GM12874 (cell line): ENCODE measurements at regions not wholly inside any gene's neighbourhood (a gene's known extent, or its start where the extent isn't known, plus 50 kb on each side); places are given as distances from the start of the nearest gene placed in this dataset.
A peak's percentile ranks its signal among the peaks of the same experiment; 100 is the strongest.

Source experiments
- TF ChIP-seq, protein P1 (sequence below): IDR thresholded peaks from 2 replicates; pipeline ENCODE4 v1.5.1; 2011; ENCODE audit warnings: low read depth, mild to moderate bottlenecking, control low read depth, low read length, moderate library complexity; ENCODE audit not compliant: insufficient read depth

DNA sequence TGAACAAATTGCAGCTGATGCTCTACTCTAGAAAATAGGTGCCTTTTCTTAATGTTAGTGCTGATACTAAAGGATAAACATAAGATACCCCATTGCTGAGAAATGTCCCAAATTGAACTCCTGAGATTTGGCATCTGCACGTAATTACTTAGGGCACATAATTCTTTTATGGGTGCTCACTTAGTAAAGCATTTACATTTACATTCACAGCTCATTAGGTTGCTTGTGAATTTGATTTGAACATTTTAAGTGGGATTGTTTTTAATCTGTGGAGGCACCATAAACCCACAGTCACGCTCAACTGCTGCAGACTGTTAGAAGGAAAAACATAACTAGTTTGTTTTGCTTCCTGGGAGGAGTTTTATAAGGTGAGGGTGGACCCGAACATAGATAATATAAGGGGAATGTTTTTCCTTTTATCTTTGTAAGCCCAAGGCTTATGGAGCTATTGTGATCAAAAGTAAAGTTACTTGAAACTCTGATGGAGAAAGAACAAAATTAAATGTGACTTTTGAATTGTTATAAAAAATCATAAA is 560.8 kb downstream of the REEP3 start:
- TF ChIP-seq, protein P1, sequence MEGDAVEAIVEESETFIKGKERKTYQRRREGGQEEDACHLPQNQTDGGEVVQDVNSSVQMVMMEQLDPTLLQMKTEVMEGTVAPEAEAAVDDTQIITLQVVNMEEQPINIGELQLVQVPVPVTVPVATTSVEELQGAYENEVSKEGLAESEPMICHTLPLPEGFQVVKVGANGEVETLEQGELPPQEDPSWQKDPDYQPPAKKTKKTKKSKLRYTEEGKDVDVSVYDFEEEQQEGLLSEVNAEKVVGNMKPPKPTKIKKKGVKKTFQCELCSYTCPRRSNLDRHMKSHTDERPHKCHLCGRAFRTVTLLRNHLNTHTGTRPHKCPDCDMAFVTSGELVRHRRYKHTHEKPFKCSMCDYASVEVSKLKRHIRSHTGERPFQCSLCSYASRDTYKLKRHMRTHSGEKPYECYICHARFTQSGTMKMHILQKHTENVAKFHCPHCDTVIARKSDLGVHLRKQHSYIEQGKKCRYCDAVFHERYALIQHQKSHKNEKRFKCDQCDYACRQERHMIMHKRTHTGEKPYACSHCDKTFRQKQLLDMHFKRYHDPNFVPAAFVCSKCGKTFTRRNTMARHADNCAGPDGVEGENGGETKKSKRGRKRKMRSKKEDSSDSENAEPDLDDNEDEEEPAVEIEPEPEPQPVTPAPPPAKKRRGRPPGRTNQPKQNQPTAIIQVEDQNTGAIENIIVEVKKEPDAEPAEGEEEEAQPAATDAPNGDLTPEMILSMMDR = no peak

DNA sequence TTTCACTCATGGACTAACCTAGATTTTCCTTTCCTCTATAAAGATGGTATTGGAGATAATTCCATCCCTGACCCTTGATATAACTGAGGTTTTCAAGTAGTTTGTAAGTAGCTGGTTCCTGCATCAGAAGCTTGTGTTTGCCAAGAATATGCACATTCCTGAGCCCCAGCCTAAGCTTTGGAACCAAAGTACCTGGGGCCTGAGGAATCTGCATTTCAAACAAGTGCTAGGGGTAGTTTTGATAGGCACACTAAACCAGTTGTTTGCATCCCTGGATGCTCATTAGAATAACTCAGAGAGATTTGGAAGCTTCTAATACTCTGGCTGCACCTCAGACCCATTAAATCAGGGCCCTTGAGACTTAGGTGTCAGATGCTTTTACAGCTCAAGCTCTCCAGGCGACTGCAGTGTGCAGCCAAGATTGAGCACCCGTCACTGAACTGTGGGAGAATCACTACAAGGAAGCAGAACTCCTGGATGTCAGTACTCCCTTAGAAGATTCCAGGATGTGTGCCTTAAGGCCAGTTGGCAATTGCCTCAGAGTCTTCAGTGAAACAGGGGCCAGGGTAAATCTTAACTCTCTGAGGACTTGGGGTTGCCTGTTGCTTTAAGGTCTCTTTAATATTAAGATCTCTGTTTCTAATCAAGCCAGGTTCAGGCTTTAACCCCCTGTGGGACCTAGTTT is 565.0 kb downstream of the REEP3 start:
- TF ChIP-seq, protein P1 = no peak

DNA sequence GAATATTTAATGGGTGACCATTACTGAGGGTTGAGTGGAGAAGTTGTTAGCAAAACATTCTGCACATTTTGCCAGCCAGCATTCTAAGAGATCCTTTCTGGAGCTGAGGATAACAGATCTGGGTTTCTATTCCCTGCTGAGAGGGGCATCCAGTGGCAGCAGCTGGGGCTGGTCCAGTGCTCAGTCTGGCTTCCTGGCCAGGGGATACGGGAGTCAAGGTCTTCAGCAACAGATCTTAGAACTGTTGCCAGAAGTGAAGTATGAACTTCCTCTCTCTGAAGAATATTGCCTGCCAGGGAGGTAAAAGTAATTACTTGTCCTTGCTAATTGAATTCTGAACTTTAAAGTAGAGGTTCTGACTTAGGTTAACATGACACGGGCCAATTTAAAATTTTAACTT is 568.4 kb downstream of the REEP3 start:
- TF ChIP-seq, protein P1 = no peak

DNA sequence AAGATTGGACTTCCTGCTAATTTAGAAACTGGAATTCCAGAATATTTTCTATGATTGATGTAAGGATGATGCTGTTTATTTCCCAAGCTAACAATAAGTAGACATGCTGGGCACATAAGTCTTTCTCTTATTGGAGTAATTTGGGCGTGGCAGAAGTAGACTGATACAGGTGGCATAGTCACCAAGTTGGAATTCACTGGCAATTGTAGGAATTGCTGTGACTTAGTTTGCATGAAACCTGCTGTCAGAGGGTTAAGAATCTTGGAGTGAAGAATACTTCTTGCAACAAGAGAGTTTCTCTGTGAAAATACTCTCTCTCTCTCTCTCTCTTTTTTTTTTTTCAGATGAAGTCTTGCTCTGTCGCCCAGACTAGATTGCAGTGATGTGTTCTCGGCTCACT is 569.7 kb downstream of the REEP3 start:
- TF ChIP-seq, protein P1 = no peak

DNA sequence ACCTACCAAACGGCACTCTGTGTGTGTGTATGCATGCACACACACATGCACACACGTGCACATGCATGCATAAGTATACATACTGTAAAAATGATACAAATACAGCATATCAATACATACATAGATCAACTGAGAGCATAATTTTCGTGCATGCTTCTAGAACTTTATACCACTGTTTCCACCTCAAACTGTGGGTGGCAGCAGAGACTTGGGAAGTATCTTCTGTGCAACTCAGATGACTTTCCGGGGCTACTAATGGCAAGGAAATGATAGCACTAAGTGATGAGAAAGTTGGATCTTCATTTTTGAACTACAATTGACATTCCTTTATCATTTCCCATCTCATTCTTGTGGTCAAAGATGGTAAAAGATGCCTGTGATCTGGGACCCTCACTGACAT is 570.7 kb downstream of the REEP3 start:
- TF ChIP-seq, protein P1 = 0 out of 2 replicates have a peak, but pooled peaks have one; percentile 3

DNA sequence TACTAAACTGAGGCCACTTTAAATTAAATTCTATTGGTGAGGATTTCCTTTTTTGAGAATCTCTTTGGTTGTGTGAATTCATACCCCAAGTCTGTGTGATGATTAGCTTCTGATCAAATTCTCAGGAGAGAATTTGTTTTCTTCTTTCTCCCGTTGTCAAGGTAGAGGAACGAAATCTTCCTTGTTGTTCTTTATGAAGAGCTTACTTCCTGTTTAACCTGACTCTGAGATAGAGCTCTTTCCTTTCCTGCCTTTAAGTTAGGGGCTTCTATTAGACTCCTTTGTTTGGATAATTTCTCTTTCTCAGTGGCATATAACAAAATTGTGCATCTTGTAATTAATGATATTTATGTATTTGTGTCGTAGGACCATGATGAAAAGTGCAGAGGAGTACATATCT is 572.1 kb downstream of the REEP3 start:
- TF ChIP-seq, protein P1 = no peak

DNA sequence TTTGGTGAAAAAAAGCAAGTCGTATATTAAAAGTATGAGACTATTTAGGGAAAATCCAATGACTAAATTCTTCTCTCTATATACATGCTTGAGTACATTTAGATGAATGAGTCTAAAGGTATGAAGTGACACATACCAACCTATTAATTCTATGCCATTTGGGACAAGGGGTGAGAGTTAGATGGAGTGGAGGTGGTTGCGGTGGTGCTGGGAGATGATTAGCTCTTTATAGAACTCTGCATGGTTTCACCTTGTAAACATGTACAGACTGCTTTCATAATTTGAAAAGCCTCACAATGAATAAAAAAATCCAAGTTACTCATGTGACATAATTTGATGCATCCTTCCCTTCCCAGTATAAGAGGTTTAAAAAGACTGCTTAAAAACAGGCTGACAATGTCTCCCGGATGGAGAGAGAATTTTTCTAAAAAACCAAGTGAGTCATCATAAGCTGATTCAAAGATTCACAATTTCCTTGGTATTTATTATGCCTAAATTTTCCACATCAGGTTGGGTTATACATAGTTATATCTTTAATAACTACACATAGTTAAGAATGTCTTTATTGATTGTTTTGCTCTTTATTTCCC is 572.8 kb downstream of the REEP3 start:
- TF ChIP-seq, protein P1 = no peak
